ENCODE measurements at regions not wholly inside any gene's neighbourhood (a gene's known extent, or its start where the extent isn't known, plus 50 kb on each side); places are given as distances from the start of the nearest gene placed in this dataset.

DNA sequence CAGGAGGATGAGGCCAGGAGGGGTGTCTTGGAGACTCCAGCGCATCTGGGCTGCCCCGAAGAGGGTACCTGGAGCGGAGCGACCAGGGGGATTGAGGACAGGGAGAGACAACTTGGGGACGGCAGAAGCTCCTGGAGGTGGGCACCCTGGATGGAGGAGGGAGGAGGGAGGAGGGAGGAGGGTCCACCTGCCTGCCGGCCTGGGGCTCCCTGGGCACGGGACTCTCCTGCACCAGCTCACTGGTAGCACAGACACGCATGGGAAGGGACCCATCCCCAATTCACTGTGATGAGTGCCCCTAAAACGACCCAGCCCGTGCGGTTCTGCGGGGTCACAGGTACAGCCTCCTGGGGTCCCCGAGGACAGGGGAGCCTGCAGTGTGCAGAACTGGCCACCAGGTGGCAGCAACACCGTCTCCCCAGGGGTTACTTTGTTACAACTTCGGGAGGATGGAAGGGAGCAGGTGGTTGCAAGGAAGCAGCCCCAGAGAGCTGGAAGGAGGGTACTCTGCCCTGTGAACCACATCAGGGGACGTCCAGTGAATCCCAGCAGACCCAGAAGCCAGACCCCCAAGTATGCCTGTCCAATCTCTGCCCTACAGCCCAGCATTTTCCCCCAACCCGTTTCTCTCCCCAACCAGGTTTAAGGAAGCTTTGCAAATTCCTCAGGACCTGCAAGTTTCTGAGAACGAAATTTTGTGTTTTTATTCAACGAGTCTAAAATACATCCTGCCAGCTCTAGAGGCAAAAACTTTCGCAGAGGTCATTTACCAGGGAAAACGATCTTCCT lies 482.4 kb downstream of the NPHP4 start:
- Histone ChIP-seq H3K27me3 (ENCODE audit: insufficient read depth, low read length) (peaks cover 14% of the 10 kb centered on the region), H3K27ac (ENCODE audit: low read depth, low read length) (no peak overlapping the region), H3K9me3 (ENCODE audit: control insufficient read depth in 1 of 2, insufficient read depth in 1 of 2, low read depth in 1 of 2, low read length in 2 of 2) (no peaks in the 10 kb centered on the region), H3K9me2 (ENCODE audit: insufficient read depth) (no peaks in the 10 kb centered on the region), H3K4me1 (ENCODE audit: control insufficient read depth in 1 of 2, insufficient read depth in 2 of 2, low read length in 2 of 2) (no peaks in the 10 kb centered on the region), H3K9ac (ENCODE audit: low read length) (no peak overlapping the region), H2AFZ (ENCODE audit: low read depth, low read length, poor library complexity, severe bottlenecking) (no peak overlapping the region), H3K79me2 (ENCODE audit: insufficient read depth, low read length) (no peaks in the 10 kb centered on the region), H3K4me2 (ENCODE audit: low read length) (no peak overlapping the region), H3K4me3 (replicated peaks in 1 of 2; ENCODE audit: low read depth in 1 of 2, low read length in 2 of 2) (no peak overlapping the region), H3K36me3 (ENCODE audit: control insufficient read depth in 1 of 2, insufficient read depth in 2 of 2, low read length in 2 of 2) (no peaks in the 10 kb centered on the region), H4K20me1 (ENCODE audit: insufficient read depth) (no peaks in the 10 kb centered on the region)
- no TSS peak for BruUV-seq (replicated peaks)
- intact Hi-C loops (cut with micrococcal nuclease), result loop anchor here (1.0 kb wide), 4 partner anchors 111 to 465 kb away; no protein-coding TSS in a partner anchor
- ChIA-PET RAD21 (ENCODE audit: low non-redundant PET in 1 of 2, low total read pairs in 2 of 2, uncharacterized antibody in 2 of 2, unreplicated experiment in 2 of 2) (interaction anchor here in 1 of 2 experiments (0.6 kb wide), 1 partner anchor 236 kb away, joined by 3 read pairs; no protein-coding TSS in a partner anchor), POLR2A (no interaction called here), CTCF (interaction anchor here (0.7 to 3.3 kb wide), 9 partner anchors 19 to 465 kb away, joined by 3 to 29 read pairs (median 3); no protein-coding TSS in a partner anchor)
- ATAC-seq, result peak; percentile 86
- DNase-seq (ENCODE audit: low read depth, low spot score), result peak; percentile 13
- TF ChIP-seq YY1 (IDR thresholded peaks at IDR 0.05; ENCODE audit: extremely low read depth, insufficient replicate concordance, low read depth, low read length) (no peak), RAD21 (IDR thresholded peaks at IDR 0.05; ENCODE audit: low read depth) (peak; percentile 83), CTCF (IDR thresholded peaks at IDR 0.05 in 2 of 3, conservative IDR thresholded peaks at IDR 0.05 in 1 of 3; ENCODE audit: borderline replicate concordance in 1 of 3, insufficient read depth in 1 of 3, low read depth in 2 of 3, low read length in 2 of 3) (peak; percentile 71 to 98 (median 98))

GRCh38 chr1:5508669-5509330 lies 483.4 kb downstream of the NPHP4 start:
- DNase-seq (ENCODE audit: low read depth, low spot score) (no peak), ATAC-seq (no peak)
- Histone ChIP-seq H2AFZ (ENCODE audit: low read depth, low read length, poor library complexity, severe bottlenecking) (no peak overlapping the region), H3K4me2 (ENCODE audit: low read length) (no peak overlapping the region), H4K20me1 (ENCODE audit: insufficient read depth) (no peaks in the 10 kb centered on the region), H3K79me2 (ENCODE audit: insufficient read depth, low read length) (no peaks in the 10 kb centered on the region), H3K36me3 (ENCODE audit: control insufficient read depth in 1 of 2, insufficient read depth in 2 of 2, low read length in 2 of 2) (no peaks in the 10 kb centered on the region), H3K9ac (ENCODE audit: low read length) (no peak overlapping the region), H3K9me2 (ENCODE audit: insufficient read depth) (no peaks in the 10 kb centered on the region), H3K4me3 (replicated peaks in 1 of 2; ENCODE audit: low read depth in 1 of 2, low read length in 2 of 2) (no peak overlapping the region), H3K9me3 (ENCODE audit: control insufficient read depth in 1 of 2, insufficient read depth in 1 of 2, low read depth in 1 of 2, low read length in 2 of 2) (no peaks in the 10 kb centered on the region), H3K4me1 (ENCODE audit: control insufficient read depth in 1 of 2, insufficient read depth in 2 of 2, low read length in 2 of 2) (no peaks in the 10 kb centered on the region), H3K27me3 (ENCODE audit: insufficient read depth, low read length) (peaks cover 14% of the 10 kb centered on the region), H3K27ac (ENCODE audit: low read depth, low read length) (no peak overlapping the region)
- ChIA-PET CTCF (interaction anchor here (1.0 to 3.3 kb wide), 3 partner anchors 18 to 237 kb away, joined by 3 to 29 read pairs (median 5); no protein-coding TSS in a partner anchor), POLR2A (no interaction called here), RAD21 (ENCODE audit: low non-redundant PET in 1 of 2, low total read pairs in 2 of 2, uncharacterized antibody in 2 of 2, unreplicated experiment in 2 of 2) (no interaction called here)
- BruUV-seq (replicated peaks), result no TSS peak
- intact Hi-C loops (cut with micrococcal nuclease), result no loop called here
- TF ChIP-seq CBX3 (IDR thresholded peaks at IDR 0.05; ENCODE audit: low read depth), result no peak
- TF ChIP-seq, protein P1, sequence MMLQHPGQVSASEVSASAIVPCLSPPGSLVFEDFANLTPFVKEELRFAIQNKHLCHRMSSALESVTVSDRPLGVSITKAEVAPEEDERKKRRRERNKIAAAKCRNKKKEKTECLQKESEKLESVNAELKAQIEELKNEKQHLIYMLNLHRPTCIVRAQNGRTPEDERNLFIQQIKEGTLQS (IDR thresholded peaks at IDR 0.05), result no peak
- no peak for TF ChIP-seq CEBPB (IDR thresholded peaks at IDR 0.05; ENCODE audit: low read depth)
- TF ChIP-seq SRF (IDR thresholded peaks at IDR 0.05; ENCODE audit: low read depth), result no peak
- TF ChIP-seq MAX (IDR thresholded peaks at IDR 0.05), result no peak
- no peak for TF ChIP-seq POLR2AphosphoS5 (IDR thresholded peaks at IDR 0.05; ENCODE audit: low read depth, low read length)
- no peak for TF ChIP-seq ZFX (IDR thresholded peaks at IDR 0.05)
- TF ChIP-seq JUND (IDR thresholded peaks at IDR 0.05), result no peak
- TF ChIP-seq REST (IDR thresholded peaks at IDR 0.05; ENCODE audit: low read depth), result no peak
- TF ChIP-seq EZH2 (IDR thresholded peaks at IDR 0.05), result no peak

All from HCT116 (cell line).